ENCODE measurements at regions not wholly inside any gene's neighbourhood (a gene's known extent, or its start where the extent isn't known, plus 50 kb on each side); places are given as distances from the start of the nearest gene placed in this dataset.
"Not testable (repeated sequence)": the region's sequence is repeated elsewhere in the genome, so short reads cannot be mapped to it uniquely, and the experiment has no call there.

DNA sequence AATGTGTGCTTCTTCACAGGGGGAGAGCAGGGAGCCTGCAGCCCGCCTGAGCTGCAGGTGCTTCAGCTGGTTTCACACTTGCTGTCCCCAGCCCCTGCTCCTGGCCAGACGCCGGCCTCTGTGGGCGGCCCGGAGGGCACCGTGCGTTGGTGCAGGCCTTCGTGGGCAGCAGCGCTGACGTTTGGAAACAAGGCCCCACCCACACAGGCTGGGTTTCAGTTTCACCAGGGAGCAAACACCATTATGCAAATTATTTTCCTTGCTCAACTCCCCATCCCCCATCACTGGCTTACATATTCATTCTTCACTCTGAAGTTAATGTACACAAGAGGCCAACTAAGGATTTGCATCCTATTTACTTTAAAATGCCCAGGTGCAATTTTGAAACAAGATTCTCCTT lies 343.2 kb downstream of the BCL2L11 start:
- DNase-seq (ENCODE audit: low read depth in 2 of 3, low spot score in 2 of 3), result not testable (repeated sequence)

GRCh38 chr2:111464367-111464766 lies 343.7 kb downstream of the BCL2L11 start:
- not testable (repeated sequence) for DNase-seq (ENCODE audit: low read depth in 2 of 3, low spot score in 2 of 3)

DNA sequence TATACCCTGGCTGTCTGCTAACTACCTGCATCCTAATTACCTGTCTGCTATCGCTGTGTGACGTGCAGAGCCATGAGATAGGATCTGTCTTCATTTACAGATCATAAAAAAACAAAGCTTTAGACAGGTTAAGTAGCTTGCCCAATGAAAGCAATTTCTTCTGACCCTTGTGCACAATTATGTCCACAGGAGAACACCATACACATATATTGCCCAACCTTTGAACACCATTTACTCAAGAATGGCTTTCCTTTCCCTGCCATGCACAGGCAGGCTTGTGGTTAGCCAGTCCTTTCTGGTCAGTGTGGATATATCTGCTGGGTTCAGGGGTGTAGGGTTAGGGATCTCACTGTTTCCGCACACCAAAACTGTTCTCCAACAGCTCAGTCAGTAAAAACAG lies 344.8 kb downstream of the BCL2L11 start:
- not testable (repeated sequence) for DNase-seq (ENCODE audit: low read depth in 2 of 3, low spot score in 2 of 3)

DNA sequence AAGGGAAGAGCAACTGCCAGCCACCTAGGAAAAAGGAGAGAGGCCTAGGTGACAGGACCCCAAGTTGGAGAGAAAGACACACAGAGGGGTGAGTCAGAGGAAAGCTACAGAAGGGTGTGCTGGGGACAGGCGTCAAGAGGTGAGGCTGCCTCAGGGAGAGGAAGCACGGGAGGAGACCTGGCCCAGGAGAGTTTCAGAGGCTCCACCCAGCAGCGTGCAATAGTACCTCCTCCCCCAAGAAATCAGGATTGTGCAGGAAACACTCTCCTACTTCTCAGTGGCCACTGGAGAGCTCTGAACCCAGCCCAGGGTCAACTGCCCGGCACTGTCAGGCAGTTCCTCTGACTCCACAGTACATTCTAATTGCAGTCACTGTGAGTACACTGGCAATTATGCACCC lies 346.0 kb downstream of the BCL2L11 start:
- not testable (repeated sequence) for DNase-seq (ENCODE audit: low read depth in 2 of 3, low spot score in 2 of 3)

DNA sequence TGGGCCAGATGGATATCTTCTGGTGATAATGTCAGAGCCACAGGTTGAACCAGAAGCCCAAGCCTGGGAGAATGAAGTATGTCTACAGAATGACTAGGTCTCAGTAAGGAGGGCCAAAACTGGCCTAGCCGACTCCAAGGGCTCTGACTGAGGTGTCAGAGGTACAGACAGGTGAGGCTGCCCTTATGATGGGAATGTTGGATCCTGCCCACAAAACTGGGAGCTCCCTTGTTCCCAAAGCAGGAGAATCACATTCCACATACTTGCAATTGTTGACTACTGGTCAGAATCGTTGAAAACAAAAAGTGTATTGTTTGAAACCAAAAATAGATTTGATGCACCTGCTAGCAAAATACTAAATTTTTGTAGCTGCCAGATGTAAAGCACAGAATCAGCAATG lies 350.2 kb downstream of the BCL2L11 start:
- not testable (repeated sequence) for DNase-seq (ENCODE audit: low read depth in 2 of 3, low spot score in 2 of 3)

GRCh38 chr2:111471791-111472530 lies 351.2 kb downstream of the BCL2L11 start:
- not testable (repeated sequence) for DNase-seq (ENCODE audit: low read depth in 2 of 3, low spot score in 2 of 3)

- DNase-seq (ENCODE audit: low read depth in 2 of 3, low spot score in 2 of 3), result not testable (repeated sequence)
Measured at GRCh38 chr2:111472844-111473403, 352.2 kb downstream of the BCL2L11 start.

GRCh38 chr2:111473522-111473921 lies 352.8 kb downstream of the BCL2L11 start:
- DNase-seq (ENCODE audit: low read depth in 2 of 3, low spot score in 2 of 3), result not testable (repeated sequence)

- not testable (repeated sequence) for DNase-seq (ENCODE audit: low read depth in 2 of 3, low spot score in 2 of 3)
Measured at GRCh38 chr2:111474198-111474705, 353.5 kb downstream of the BCL2L11 start.

GRCh38 chr2:111478335-111478734 lies 357.6 kb downstream of the BCL2L11 start:
- not testable (repeated sequence) for DNase-seq (ENCODE audit: low read depth in 2 of 3, low spot score in 2 of 3)

DNA sequence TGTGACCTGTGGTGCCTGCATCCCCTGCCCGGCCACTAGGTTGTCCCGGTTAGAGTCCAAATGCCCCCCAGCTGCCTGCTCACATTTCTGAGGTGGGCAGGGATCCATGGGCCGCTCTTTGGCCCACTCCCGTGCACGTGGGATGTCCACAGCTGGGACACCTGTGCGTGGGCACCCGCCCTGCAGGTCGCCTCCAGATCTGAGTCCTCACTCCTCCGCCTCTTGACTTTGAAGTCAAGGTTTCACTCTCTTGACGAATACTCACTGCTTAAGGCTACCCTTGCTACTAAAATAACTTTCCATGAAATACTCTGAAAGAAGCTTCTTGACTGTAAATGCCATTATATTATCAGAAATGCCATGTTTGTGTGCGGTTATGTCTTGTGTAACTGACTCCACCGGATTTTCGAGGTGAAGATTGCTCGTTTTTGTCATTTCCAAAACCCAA lies 358.2 kb downstream of the BCL2L11 start:
- DNase-seq (ENCODE audit: low read depth in 2 of 3, low spot score in 2 of 3), result not testable (repeated sequence)

DNA sequence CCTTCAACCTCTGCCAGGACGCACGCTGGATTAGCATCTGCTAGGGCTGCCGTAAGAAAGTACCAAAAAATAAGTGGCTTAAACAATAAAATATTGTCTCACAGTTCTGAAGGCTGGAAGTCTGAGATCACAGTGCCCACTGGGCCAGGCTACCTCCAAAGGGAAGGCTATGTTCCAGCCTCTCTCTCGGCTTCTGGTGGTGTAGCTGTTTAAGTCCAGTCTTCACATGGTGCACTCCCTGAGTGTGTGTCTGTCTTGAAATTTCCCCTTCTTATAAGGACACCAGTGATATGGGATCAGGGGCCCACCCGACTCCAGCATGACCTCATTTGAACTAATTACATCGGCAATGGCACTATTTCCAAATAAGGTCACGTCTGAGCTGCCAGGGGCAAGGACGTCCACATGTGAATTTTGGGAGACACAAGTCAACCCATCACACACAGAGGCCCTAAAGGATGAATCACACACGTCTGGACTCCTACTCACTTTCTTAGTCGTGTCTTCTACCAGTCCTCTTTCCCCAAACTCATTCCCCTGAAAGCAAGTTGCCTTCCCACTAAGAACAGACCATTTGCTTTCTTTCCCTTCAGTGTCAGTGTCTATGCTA lies 359.4 kb downstream of the BCL2L11 start:
- not testable (repeated sequence) for DNase-seq (ENCODE audit: low read depth in 2 of 3, low spot score in 2 of 3)

DNA sequence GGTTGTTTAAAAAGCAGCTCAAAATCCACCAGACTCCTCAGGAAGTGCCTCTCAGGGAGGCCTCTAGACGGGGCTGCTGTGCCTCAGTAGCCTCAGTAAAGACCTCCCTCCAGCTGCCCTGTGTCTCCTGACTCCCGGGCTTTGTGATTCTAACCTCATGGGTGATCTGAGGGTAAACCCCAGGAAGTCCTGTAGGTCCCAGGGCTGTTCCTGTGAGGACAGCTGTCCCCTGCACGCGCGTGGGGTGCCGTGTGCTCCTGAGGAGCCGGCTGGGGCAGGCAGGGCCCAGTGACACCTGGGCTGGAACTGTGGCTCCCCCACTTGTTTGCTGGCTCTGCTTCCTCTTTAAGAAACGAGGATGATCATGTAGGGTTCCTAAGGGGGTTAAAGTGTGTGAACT lies 359.9 kb downstream of the BCL2L11 start:
- DNase-seq (ENCODE audit: low read depth in 2 of 3, low spot score in 2 of 3), result peak in 1 of 3 donors; percentile 5

DNA sequence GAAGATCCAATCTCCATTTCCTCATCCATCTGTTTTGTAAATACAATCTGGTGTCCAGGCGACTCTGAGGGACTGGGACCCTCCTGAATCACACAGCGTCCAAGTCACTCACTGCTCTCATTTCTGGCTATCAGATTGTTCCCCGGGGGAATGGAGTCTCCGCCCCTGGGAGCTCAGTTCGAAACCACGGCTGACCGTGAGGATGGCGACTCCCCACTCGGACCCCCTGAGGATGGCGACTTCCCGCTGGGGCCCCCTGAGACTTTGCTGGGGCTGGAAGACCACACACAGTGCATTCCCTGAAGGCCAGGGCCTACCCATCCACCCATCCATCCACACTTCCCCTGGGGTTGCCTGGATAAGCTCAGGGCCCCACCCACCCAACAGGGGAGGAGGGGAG lies 360.5 kb downstream of the BCL2L11 start:
- not testable (repeated sequence) for DNase-seq (ENCODE audit: low read depth in 2 of 3, low spot score in 2 of 3)

DNA sequence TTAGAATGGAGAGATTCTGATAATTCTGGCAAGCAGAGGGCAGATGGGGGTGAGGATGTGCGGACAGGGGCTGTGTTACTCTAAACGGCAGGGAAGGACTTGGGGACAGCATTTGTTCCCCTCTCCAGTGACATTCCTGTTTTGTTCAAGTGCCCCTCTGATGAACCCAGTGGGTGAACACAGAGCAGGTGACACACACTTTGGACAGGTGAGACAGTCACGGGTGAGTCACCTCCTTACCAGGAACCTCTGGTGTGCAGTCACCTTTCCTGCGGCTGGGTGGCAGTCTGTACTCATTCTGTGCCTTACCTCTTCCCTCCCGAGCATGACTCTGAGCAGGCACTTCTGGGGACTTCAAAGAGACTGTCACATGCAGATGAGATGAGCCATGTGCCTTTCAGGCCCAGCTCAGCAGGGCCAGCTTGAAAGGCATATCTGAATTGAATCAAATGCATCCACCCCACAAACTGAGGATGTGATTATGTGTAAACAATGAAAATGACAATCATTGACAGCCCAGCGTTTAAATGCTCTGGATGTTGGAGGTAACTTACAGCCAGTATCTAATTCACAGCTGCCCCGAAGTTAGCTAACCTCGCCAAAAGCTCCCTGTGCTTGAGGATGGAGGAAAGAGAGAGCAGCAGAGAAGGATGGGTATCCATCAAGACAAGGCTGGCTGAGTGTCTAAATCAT lies 362.4 kb downstream of the BCL2L11 start:
- DNase-seq (ENCODE audit: low read depth in 2 of 3, low spot score in 2 of 3), result not testable (repeated sequence)

DNA sequence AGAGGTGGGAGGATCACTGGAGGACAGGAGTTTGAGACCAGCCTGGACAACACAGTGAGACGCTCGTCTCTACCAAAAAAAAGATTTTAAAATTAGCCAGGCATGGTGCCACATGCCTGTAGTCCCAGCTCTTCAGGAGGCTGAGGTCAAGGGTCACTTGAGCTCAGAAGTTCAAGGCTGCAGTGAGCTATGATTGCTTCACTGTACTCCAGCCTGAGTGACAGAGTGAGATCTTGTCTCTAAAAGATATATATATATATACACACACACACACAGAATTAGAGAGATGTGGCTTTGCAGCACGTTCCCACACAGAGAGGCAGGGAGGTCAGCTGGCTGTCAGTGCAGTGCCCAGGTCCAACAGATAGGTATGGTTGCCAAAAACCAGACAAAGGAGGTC lies 363.4 kb downstream of the BCL2L11 start:
- not testable (repeated sequence) for DNase-seq (ENCODE audit: low read depth in 2 of 3, low spot score in 2 of 3)

- not testable (repeated sequence) for DNase-seq (ENCODE audit: low read depth in 2 of 3, low spot score in 2 of 3)
Measured at GRCh38 chr2:111485895-111486294, 365.2 kb downstream of the BCL2L11 start.

DNA sequence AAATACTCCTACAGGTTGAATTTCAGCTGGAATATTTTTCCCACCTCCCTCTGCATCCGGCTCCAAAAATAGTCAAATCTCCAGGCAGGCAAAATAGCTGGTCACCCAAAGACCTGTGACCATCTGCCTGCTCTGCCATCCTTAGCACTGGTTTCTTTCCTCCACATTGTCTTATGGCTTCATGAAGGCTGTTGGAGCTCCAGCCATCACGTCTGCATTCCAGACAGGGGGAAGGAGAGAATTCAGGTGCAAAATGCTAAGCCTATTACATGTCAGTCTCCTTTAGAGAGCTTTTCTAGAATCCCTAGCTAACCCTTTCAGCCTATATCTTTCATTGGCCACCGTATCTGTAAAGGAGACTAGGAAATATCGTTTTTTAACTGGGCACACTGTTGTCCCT lies 367.7 kb downstream of the BCL2L11 start:
- not testable (repeated sequence) for DNase-seq (ENCODE audit: low read depth in 2 of 3, low spot score in 2 of 3)

- DNase-seq (ENCODE audit: low read depth in 2 of 3, low spot score in 2 of 3), result not testable (repeated sequence)
Measured at GRCh38 chr2:111489460-111489859, 368.7 kb downstream of the BCL2L11 start.

GRCh38 chr2:111491181-111491580 lies 370.5 kb downstream of the BCL2L11 start:
- not testable (repeated sequence) for DNase-seq (ENCODE audit: low read depth in 2 of 3, low spot score in 2 of 3)

DNA sequence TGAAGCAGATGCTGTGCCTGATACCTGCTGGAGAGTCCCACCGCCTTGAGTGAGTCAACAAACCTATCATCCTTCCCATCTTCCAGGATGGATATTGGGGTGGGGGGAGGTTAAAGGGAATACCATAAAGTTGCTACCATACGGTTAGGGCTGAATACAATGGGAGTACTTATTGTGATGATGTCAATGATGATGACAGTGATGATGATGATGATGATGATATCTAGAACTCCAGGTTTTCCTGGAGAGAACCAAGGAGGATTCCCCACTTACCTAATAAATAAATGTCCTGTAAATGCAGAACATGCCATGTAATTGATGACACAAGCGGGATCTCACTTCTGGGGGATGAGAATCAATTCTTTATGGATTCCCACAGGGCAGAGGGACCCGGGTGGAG lies 370.9 kb downstream of the BCL2L11 start:
- DNase-seq (ENCODE audit: low read depth in 2 of 3, low spot score in 2 of 3), result not testable (repeated sequence)

Data from hematopoietic multipotent progenitor cell (in vitro differentiated cells).